Loucy (cell line): ENCODE measurements at regions not wholly inside any gene's neighbourhood (a gene's known extent, or its start where the extent isn't known, plus 50 kb on each side); places are given as distances from the start of the nearest gene placed in this dataset.
"Not testable (repeated sequence)": the region's sequence is repeated elsewhere in the genome, so short reads cannot be mapped to it uniquely, and the experiment has no call there.

Experiments used
- H2AFZ ChIP-seq: fragments of 200-600 bp; sonication (generic); 2 replicates; pipeline ENCODE4 v1.6.0; 2016; ENCODE audit warnings: antibody characterized with exemption, mild to moderate bottlenecking, low read length, moderate library complexity
- H3F3A ChIP-seq: fragments of 200-600 bp; 2 replicates; pipeline ENCODE4 v1.6.0; 2016; ENCODE audit warnings: antibody characterized with exemption, low read depth, mild to moderate bottlenecking
- H3K27me3 ChIP-seq: fragments of 200-600 bp; sonication (generic); 2 replicates; pipeline ENCODE4 v1.6.1; 2014; ENCODE audit warnings: low read length, mild to moderate bottlenecking; ENCODE audit not compliant: insufficient read depth, poor library complexity, severe bottlenecking
- H3K36me3 ChIP-seq: fragments of 200-600 bp; sonication (generic); 2 replicates; pipeline ENCODE4 v1.6.1; 2016; ENCODE audit warnings: low read length; ENCODE audit not compliant: insufficient read depth
- H3K4me1 ChIP-seq: fragments of 200-600 bp; sonication (generic); 2 replicates; pipeline ENCODE4 v1.5.1; 2014; ENCODE audit warnings: low read length, mild to moderate bottlenecking; ENCODE audit not compliant: insufficient read depth, poor library complexity, severe bottlenecking
- H3K4me2 ChIP-seq: fragments of 200-600 bp; sonication (generic); 2 replicates; pipeline ENCODE4 v1.6.0; 2014; ENCODE audit warnings: antibody characterized with exemption, low read length, low read depth, mild to moderate bottlenecking; ENCODE audit not compliant: poor library complexity, severe bottlenecking
- H3K4me3 ChIP-seq: fragments of 200-600 bp; sonication (generic); 2 replicates; pipeline ENCODE4 v1.5.1; 2014; ENCODE audit warnings: low read length, mild to moderate bottlenecking, mixed read lengths; ENCODE audit not compliant: poor library complexity, severe bottlenecking
- H3K79me2 ChIP-seq: fragments of 200-600 bp; sonication (generic); 2 replicates; pipeline ENCODE4 v1.6.1; 2014; ENCODE audit warnings: low read length; ENCODE audit not compliant: insufficient read depth
- H3K9ac ChIP-seq: fragments of 200-600 bp; sonication (generic); 2 replicates; pipeline ENCODE4 v1.6.0; 2014; ENCODE audit warnings: mild to moderate bottlenecking, low read depth, low read length, moderate library complexity; ENCODE audit not compliant: poor library complexity, severe bottlenecking
- H3K9me2 ChIP-seq: fragments of 200-600 bp; sonication (generic); replicated peaks from 2 replicates; pipeline ENCODE4 v1.6.1; 2016; ENCODE audit warnings: low read depth, low read length, mixed read lengths
- H3K9me3 ChIP-seq: fragments of 200-600 bp; sonication (generic); 2 replicates; pipeline ENCODE4 v1.6.1; 2014; ENCODE audit warnings: mild to moderate bottlenecking, antibody characterized with exemption, low read length, low read depth; ENCODE audit not compliant: insufficient read depth
- H4K20me1 ChIP-seq: fragments of 200-600 bp; sonication (generic); 2 replicates; pipeline ENCODE4 v1.6.0; 2014; ENCODE audit warnings: antibody characterized with exemption, low read length, mild to moderate bottlenecking; ENCODE audit not compliant: insufficient read depth, poor library complexity, severe bottlenecking
- EZH2phosphoT487 ChIP-seq: fragments of 200-600 bp; IDR thresholded peaks from 2 replicates; pipeline ENCODE4 v1.6.1; 2018; ENCODE audit warnings: antibody characterized with exemption, mild to moderate bottlenecking, moderate library complexity, borderline replicate concordance
- TF ChIP-seq, protein P1 (sequence below): fragments of 200-600 bp; sonication (generic); conservative IDR thresholded peaks from 2 replicates; pipeline ENCODE4 v1.5.1; 2014; ENCODE audit warnings: mild to moderate bottlenecking, antibody characterized with exemption, low read length

DNA sequence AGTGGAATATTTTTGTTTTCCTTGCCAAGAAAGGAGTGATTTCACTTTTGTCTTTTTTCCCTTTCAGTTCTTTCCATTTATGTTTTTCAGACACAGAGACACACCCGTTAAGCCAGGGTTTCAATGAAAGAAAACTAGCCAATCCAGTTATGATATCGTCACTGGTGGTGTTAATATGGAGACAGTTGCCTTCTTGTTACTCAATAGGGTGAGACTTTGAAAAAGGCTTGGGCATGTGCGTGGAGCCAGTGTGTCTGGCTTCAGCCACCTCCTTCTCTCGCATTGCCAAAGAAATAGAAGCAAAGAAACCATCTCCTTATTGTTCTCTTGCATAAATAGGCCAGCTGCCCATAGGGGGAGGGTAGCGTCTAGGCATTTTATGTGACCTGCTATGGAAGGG, 84.1 kb upstream of the DLX6 start:
- no peak overlapping the region for H3K4me2 ChIP-seq
- no peak overlapping the region for H3K4me3 ChIP-seq
- H3K4me1 ChIP-seq: no peaks in the 10 kb centered on the region
- TF ChIP-seq, protein P1, sequence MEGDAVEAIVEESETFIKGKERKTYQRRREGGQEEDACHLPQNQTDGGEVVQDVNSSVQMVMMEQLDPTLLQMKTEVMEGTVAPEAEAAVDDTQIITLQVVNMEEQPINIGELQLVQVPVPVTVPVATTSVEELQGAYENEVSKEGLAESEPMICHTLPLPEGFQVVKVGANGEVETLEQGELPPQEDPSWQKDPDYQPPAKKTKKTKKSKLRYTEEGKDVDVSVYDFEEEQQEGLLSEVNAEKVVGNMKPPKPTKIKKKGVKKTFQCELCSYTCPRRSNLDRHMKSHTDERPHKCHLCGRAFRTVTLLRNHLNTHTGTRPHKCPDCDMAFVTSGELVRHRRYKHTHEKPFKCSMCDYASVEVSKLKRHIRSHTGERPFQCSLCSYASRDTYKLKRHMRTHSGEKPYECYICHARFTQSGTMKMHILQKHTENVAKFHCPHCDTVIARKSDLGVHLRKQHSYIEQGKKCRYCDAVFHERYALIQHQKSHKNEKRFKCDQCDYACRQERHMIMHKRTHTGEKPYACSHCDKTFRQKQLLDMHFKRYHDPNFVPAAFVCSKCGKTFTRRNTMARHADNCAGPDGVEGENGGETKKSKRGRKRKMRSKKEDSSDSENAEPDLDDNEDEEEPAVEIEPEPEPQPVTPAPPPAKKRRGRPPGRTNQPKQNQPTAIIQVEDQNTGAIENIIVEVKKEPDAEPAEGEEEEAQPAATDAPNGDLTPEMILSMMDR: no peak
- TF ChIP-seq EZH2phosphoT487: no peak
- H3K79me2 ChIP-seq: no peaks in the 10 kb centered on the region
- H3K9me3 ChIP-seq: no peaks in the 10 kb centered on the region
- no peaks in the 10 kb centered on the region for H3K27me3 ChIP-seq
- no peaks in the 10 kb centered on the region for H3F3A ChIP-seq
- no peak overlapping the region for H2AFZ ChIP-seq
- no peaks in the 10 kb centered on the region for H4K20me1 ChIP-seq
- H3K9me2 ChIP-seq: no peaks in the 10 kb centered on the region
- no peaks in the 10 kb centered on the region for H3K36me3 ChIP-seq
- no peak overlapping the region for H3K9ac ChIP-seq

DNA sequence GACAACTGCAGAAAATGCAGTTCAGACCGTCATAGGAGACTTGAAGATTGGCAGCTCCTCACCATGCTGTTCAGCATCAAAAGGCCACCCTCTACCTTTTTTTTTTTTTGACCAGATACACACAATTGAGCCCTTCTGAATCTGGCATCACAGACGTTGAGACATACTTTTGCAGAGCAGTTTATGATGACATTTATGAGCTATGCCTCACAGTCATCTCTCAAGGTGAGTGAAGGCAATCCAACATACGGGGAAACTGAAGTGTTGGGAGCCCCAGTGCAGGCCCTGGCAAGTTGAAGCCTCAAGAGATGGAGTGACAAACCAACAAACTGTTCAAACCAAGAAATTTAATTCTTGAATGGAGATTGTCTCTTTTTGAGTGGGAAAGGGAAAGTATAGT, 83.6 kb upstream of the DLX6 start:
- no peaks in the 10 kb centered on the region for H3K79me2 ChIP-seq
- H3K4me3 ChIP-seq: no peak overlapping the region
- no peaks in the 10 kb centered on the region for H3K4me1 ChIP-seq
- TF ChIP-seq EZH2phosphoT487: no peak
- TF ChIP-seq, protein P1: no peak
- H3K4me2 ChIP-seq: no peak overlapping the region
- H2AFZ ChIP-seq: no peak overlapping the region
- H4K20me1 ChIP-seq: no peaks in the 10 kb centered on the region
- no peaks in the 10 kb centered on the region for H3K9me3 ChIP-seq
- no peaks in the 10 kb centered on the region for H3K9me2 ChIP-seq
- H3K9ac ChIP-seq: no peak overlapping the region
- H3F3A ChIP-seq: no peaks in the 10 kb centered on the region
- H3K27me3 ChIP-seq: no peaks in the 10 kb centered on the region
- H3K36me3 ChIP-seq: no peaks in the 10 kb centered on the region

DNA sequence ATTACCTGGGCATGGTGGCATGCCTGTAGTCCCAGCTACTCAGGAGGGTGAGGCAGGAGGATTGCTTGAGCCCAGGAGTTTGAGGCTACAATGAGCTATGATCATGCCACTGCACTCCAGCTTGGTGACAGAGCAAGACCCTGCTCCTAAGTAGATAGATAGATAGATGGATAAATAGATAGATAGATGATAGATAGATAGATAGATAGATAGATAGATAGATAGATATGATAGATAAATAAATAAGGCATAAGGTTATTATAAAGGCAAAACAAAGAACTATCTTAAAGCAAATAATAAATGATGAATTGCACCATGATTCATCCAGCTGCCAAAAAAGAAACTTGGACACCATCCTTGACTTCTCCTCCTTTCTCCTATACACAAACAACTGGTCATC, 82.0 kb upstream of the DLX6 start:
- H3K9ac ChIP-seq, H3K9me2 ChIP-seq, H2AFZ ChIP-seq, H3K4me1 ChIP-seq, H3K9me3 ChIP-seq, H3K27me3 ChIP-seq, H3F3A ChIP-seq, H3K79me2 ChIP-seq, H3K4me2 ChIP-seq, H3K36me3 ChIP-seq, H3K4me3 ChIP-seq, H4K20me1 ChIP-seq: not testable (repeated sequence)

- H3K36me3 ChIP-seq: no peaks in the 10 kb centered on the region
- H3K79me2 ChIP-seq: no peaks in the 10 kb centered on the region
- H2AFZ ChIP-seq: no peak overlapping the region
- no peak overlapping the region for H3K4me3 ChIP-seq
- no peaks in the 10 kb centered on the region for H3K4me1 ChIP-seq
- no peaks in the 10 kb centered on the region for H4K20me1 ChIP-seq
- no peaks in the 10 kb centered on the region for H3F3A ChIP-seq
- H3K9me3 ChIP-seq: no peaks in the 10 kb centered on the region
- no peaks in the 10 kb centered on the region for H3K27me3 ChIP-seq
- no peak overlapping the region for H3K9ac ChIP-seq
- no peak overlapping the region for H3K4me2 ChIP-seq
- TF ChIP-seq, protein P1: no peak
- H3K9me2 ChIP-seq: no peaks in the 10 kb centered on the region
Observed at GRCh38 chr7:96927131-96927530, 78.2 kb upstream of the DLX6 start.
